Activated CD8-positive, alpha-beta memory T cell treated with anti-CD3 and anti-CD28 coated beads, Interleukin-2, amount 50 U/mL, for 1 hour (primary cell): ENCODE measurements at regions not wholly inside any gene's neighbourhood (a gene's known extent, or its start where the extent isn't known, plus 50 kb on each side); places are given as distances from the start of the nearest gene placed in this dataset.
"Not testable (repeated sequence)": the region's sequence is repeated elsewhere in the genome, so short reads cannot be mapped to it uniquely, and the experiment has no call there.

Source experiments
- DNase-seq: peaks from one replicate; pipeline ENCODE4 v3.0.0-alpha.2; 2020; ENCODE audit errors: extremely low read depth

- DNase-seq, result no peak
These were observed 321.5 kb upstream of the IGF1R start for GRCh38 chr15:98326804-98327203.

GRCh38 chr15:98330258-98330657 lies 318.1 kb upstream of the IGF1R start:
- no peak for DNase-seq

GRCh38 chr15:98330692-98331435 lies 317.5 kb upstream of the IGF1R start:
- DNase-seq, result no peak

- DNase-seq, result no peak
These were observed 316.7 kb upstream of the IGF1R start for GRCh38 chr15:98331676-98332075.

- no peak for DNase-seq
These were observed 315.1 kb upstream of the IGF1R start for GRCh38 chr15:98333251-98333650.

GRCh38 chr15:98342911-98343310 lies 305.4 kb upstream of the IGF1R start:
- no peak for DNase-seq

- DNase-seq, result no peak
These were observed 303.7 kb upstream of the IGF1R start for GRCh38 chr15:98344591-98344990.

- no peak for DNase-seq
These were observed 301.3 kb upstream of the IGF1R start for GRCh38 chr15:98347001-98347400.

- DNase-seq, result no peak
These were observed 300.5 kb upstream of the IGF1R start for GRCh38 chr15:98347866-98348265.

GRCh38 chr15:98350276-98350675 lies 298.1 kb upstream of the IGF1R start:
- no peak for DNase-seq

- DNase-seq, result not testable (repeated sequence)
These were observed 290.1 kb upstream of the IGF1R start for GRCh38 chr15:98358274-98358673.

- no peak for DNase-seq
These were observed 289.4 kb upstream of the IGF1R start for GRCh38 chr15:98358971-98359370.

- DNase-seq, result no peak
These were observed 284.9 kb upstream of the IGF1R start for GRCh38 chr15:98363416-98363815.

- DNase-seq, result no peak
These were observed 284.4 kb upstream of the IGF1R start for GRCh38 chr15:98363955-98364354.

GRCh38 chr15:98369081-98369716 lies 279.1 kb upstream of the IGF1R start:
- DNase-seq, result no peak

GRCh38 chr15:98375513-98376340 lies 272.6 kb upstream of the IGF1R start:
- no peak for DNase-seq

GRCh38 chr15:98380721-98381120 lies 267.6 kb upstream of the IGF1R start:
- DNase-seq, result no peak

GRCh38 chr15:98381446-98381845 lies 266.9 kb upstream of the IGF1R start:
- no peak for DNase-seq

- no peak for DNase-seq
These were observed 266.2 kb upstream of the IGF1R start for GRCh38 chr15:98382139-98382538.

GRCh38 chr15:98383571-98383970 lies 264.8 kb upstream of the IGF1R start:
- DNase-seq, result no peak

GRCh38 chr15:98384328-98385029 lies 263.9 kb upstream of the IGF1R start:
- DNase-seq, result no peak

GRCh38 chr15:98385752-98386381 lies 262.5 kb upstream of the IGF1R start:
- no peak for DNase-seq
